WTC11 (cell line): ENCODE measurements at regions not wholly inside any gene's neighbourhood (a gene's known extent, or its start where the extent isn't known, plus 50 kb on each side); places are given as distances from the start of the nearest gene placed in this dataset.
"Not testable (repeated sequence)": the region's sequence is repeated elsewhere in the genome, so short reads cannot be mapped to it uniquely, and the experiment has no call there.

ENCODE experiments used
- ATAC-seq: fragments of 200-7000 bp; cut with Tn5 transposase; 2 replicates; pipeline ENCODE4 v1.10.0; 2021; ENCODE audit warnings: mild to moderate bottlenecking, moderate library complexity
- CTCF ChIA-PET: fragments of 300-600 bp; sonication (Branson Sonifier 250); formaldehyde crosslinking; loops from one replicate; lab custom pipeline; 2021; ENCODE audit warnings: antibody characterized with exemption; lab: Charles Lee
- POLR2A ChIA-PET: fragments of 350-600 bp; sonication (Branson Sonifier 250); formaldehyde crosslinking; loops from one replicate; lab custom pipeline; 2021; ENCODE audit warnings: antibody characterized with exemption; lab: Charles Lee
- DNase-seq: peaks from one replicate; pipeline ENCODE4 v3.0.0; 2021; ENCODE audit warnings: low spot score
- H3K27ac Mint-ChIP-seq: 2 replicates; pipeline ENCODE4 v1.8.0; 2021; ENCODE audit warnings: mixed read lengths
- H3K27me3 Mint-ChIP-seq: 2 replicates; pipeline ENCODE4 v1.8.0; 2021; ENCODE audit warnings: low read depth, mild to moderate bottlenecking, moderate library complexity, mixed read lengths
- H3K36me3 Mint-ChIP-seq: 2 replicates; pipeline ENCODE4 v1.8.0; 2021; ENCODE audit warnings: mixed read lengths
- H3K4me1 Mint-ChIP-seq: 2 replicates; pipeline ENCODE4 v1.8.0; 2022; ENCODE audit warnings: mixed read lengths
- H3K4me3 Mint-ChIP-seq: 2 replicates; pipeline ENCODE4 v1.8.0; 2021; ENCODE audit warnings: mild to moderate bottlenecking, moderate library complexity, mixed read lengths
- H3K9me3 Mint-ChIP-seq: 2 replicates; pipeline ENCODE4 v1.8.0; 2021; ENCODE audit warnings: mixed read lengths
- ATF1 ChIP-seq: sonication (generic); formaldehyde crosslinking; IDR thresholded peaks from 2 replicates; pipeline ENCODE4 v1.8.1; 2023; ENCODE audit warnings: mild to moderate bottlenecking, moderate library complexity, missing genetic modification reagents
- CREM ChIP-seq: sonication (generic); formaldehyde crosslinking; IDR thresholded peaks from 2 replicates; pipeline ENCODE4 v1.8.1; 2022; ENCODE audit warnings: mild to moderate bottlenecking, missing genetic modification reagents, moderate library complexity
- IRF2 ChIP-seq: sonication (generic); formaldehyde crosslinking; IDR thresholded peaks from 2 replicates; pipeline ENCODE4 v1.8.0; 2022; ENCODE audit warnings: low read depth, missing genetic modification reagents, borderline replicate concordance
- NR2C2 ChIP-seq: sonication (generic); formaldehyde crosslinking; IDR thresholded peaks from 2 replicates; pipeline ENCODE4 v1.8.0; 2022; ENCODE audit warnings: mild to moderate bottlenecking, missing genetic modification reagents
- OVOL2 ChIP-seq: fragments of 250-450 bp; sonication (Bioruptor Pico); IDR thresholded peaks from 2 replicates; pipeline ENCODE4 v1.9.0; 2021; ENCODE audit warnings: mild to moderate bottlenecking, borderline replicate concordance
- ZBTB21 ChIP-seq: sonication (generic); formaldehyde crosslinking; IDR thresholded peaks from 2 replicates; pipeline ENCODE4 v1.8.1; 2023; ENCODE audit warnings: mild to moderate bottlenecking, missing genetic modification reagents, borderline replicate concordance
- ZNF138 ChIP-seq: sonication (generic); formaldehyde crosslinking; conservative IDR thresholded peaks from 2 replicates; pipeline ENCODE4 v1.8.1; 2022; ENCODE audit warnings: mild to moderate bottlenecking, moderate library complexity, missing genetic modification reagents
- ZNF396 ChIP-seq: fragments of 250-450 bp; sonication (Bioruptor Pico); IDR thresholded peaks from 2 replicates; pipeline ENCODE4 v1.8.0; 2021; ENCODE audit warnings: mild to moderate bottlenecking, moderate library complexity, borderline replicate concordance
- TF ChIP-seq, protein P1 (sequence below): sonication (generic); formaldehyde crosslinking; IDR thresholded peaks from 2 replicates; pipeline ENCODE4 v1.8.1; 2023; ENCODE audit warnings: mild to moderate bottlenecking, moderate library complexity, missing genetic modification reagents
- TF ChIP-seq, protein P2 (sequence below): fragments of 250-450 bp; sonication (Bioruptor Pico); IDR thresholded peaks from 2 replicates; pipeline ENCODE4 v2.1.2; 2022; ENCODE audit warnings: mild to moderate bottlenecking, moderate library complexity

DNA sequence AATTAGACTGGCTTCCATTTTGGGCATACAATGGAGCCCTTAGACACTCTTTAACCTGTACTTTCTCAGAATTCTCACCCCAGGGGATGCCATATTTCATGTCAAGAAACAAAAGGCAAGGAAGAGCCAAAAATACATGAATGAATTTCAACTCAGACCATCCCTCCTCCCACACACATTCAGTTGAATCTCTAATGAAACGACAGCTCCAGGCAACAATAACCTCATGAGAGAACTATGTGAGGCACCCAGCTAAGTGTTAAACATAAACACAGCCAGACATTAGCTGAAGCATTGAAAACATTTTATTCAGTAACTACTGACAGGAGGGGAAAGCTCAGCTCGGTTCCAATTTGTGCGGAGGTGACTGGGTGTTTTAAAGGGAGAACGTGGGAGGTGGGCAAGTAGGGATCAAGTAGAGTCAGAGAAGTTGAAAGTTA lies 1359.1 kb upstream of the CDH9 start:
- Mint-ChIP-seq H3K27ac (peak overlapping the region; percentile 15; the same call in 1 of the 2 replicates), H3K9me3 (peaks cover 10% of the 10 kb centered on the region), H3K4me3 (no peak overlapping the region), H3K36me3 (peaks cover 3% of the 10 kb centered on the region), H3K27me3 (no peaks in the 10 kb centered on the region; the same call in 1 of the 2 replicates), H3K4me1 (peaks cover 11% of the 10 kb centered on the region)
- no peak for DNase-seq
- no peak for TF ChIP-seq ATF1
- TF ChIP-seq, protein P1, sequence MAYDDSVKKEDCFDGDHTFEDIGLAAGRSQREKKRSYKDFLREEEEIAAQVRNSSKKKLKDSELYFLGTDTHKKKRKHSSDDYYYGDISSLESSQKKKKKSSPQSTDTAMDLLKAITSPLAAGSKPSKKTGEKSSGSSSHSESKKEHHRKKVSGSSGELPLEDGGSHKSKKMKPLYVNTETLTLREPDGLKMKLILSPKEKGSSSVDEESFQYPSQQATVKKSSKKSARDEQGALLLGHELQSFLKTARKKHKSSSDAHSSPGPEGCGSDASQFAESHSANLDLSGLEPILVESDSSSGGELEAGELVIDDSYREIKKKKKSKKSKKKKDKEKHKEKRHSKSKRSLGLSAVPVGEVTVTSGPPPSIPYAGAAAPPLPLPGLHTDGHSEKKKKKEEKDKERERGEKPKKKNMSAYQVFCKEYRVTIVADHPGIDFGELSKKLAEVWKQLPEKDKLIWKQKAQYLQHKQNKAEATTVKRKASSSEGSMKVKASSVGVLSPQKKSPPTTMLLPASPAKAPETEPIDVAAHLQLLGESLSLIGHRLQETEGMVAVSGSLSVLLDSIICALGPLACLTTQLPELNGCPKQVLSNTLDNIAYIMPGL (CRISPR knock-in tag) = no peak
- ChIA-PET CTCF (no interaction called here), POLR2A (no interaction called here)
- ATAC-seq = peak; percentile 30; the same call in 1 of the 2 replicates

DNA sequence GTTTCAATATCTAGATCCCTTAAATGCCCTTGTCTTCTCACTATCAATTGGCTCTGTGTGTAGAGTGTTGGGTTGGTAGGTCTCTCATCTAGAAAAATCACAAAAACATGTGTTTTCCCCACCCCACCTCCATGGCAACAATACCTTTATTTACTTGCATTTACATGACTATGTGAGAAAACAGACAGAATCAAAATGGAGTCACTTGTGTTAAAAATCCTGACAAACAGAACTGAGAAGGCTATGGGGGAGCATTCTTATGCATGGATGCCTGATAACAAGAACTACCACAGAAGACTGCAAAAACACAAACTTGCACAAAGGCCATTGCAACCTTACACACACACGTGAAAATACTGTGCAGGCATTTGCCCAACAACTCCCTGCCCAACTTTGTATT lies 1352.9 kb upstream of the CDH9 start:
- CTCF ChIA-PET = no interaction called here

DNA sequence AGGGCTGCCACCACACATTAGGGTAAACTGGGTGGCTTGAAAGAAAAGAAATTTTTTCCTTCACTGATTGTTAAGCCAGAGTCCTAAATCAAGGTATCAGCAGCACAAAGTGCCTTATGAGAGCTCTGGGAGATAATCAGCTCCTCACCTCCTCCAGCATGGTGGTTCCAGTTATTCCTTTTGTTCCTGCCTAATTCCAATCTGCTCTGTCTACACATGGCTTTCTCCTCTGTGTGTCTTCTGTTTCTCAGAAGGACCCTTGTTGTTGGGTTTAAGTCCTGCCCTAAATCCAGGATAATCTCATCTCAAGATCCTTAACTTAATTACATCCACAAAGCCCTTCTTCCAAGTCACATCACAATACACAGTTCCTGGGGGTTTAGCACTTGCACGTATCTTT lies 1352.0 kb upstream of the CDH9 start:
- no peak for ATAC-seq
- H3K27ac Mint-ChIP-seq = no peak overlapping the region

More for the DNA sequence above, 1352.9 kb upstream of the CDH9 start:
- Mint-ChIP-seq H3K27me3 (no peaks in the 10 kb centered on the region), H3K9me3 (peaks cover 9% of the 10 kb centered on the region), H3K4me1 (peaks cover 19% of the 10 kb centered on the region), H3K27ac (peak overlapping the region; percentile 57; the same call in 1 of the 2 replicates), H3K36me3 (peaks cover 3% of the 10 kb centered on the region), H3K4me3 (no peak overlapping the region)
- TF ChIP-seq ZNF396 (0 out of 2 replicates have a peak, but pooled peaks have one; percentile 13), NR2C2 (CRISPR knock-in tag) (no peak)
- DNase-seq (no peak), ATAC-seq (peak; percentile 36)
- POLR2A ChIA-PET = no interaction called here

DNA sequence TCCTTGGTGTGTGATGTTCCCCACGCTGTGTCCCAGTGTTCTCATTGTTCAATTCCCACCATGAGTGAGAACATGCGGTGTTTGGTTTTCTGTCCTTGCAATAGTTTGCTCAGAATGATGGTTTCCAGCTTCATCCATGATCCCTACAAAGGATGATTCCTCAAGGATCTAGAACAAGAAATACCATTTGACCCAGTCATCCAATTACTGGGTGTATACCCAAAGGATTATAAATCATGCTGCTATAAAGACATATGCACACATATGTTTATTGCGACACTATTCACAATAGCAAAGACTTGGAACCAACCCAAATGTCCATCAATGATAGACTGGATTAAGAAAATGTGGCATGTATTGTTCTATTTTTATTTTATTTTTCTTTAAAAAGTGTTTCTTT lies 1351.3 kb upstream of the CDH9 start:
- peaks cover 19% of the 10 kb centered on the region for H3K4me1 Mint-ChIP-seq
- H3K27ac Mint-ChIP-seq, H3K36me3 Mint-ChIP-seq, H3K9me3 Mint-ChIP-seq, H3K4me3 Mint-ChIP-seq, DNase-seq, CTCF ChIA-PET, ATAC-seq, POLR2A ChIA-PET, H3K27me3 Mint-ChIP-seq: not testable (repeated sequence)

More for the DNA sequence above, 1352.0 kb upstream of the CDH9 start:
- CTCF ChIA-PET = no interaction called here
- Mint-ChIP-seq H3K27me3 (no peaks in the 10 kb centered on the region), H3K9me3 (peaks cover 9% of the 10 kb centered on the region), H3K36me3 (peaks cover 3% of the 10 kb centered on the region), H3K4me3 (no peak overlapping the region), H3K4me1 (peaks cover 19% of the 10 kb centered on the region)
- DNase-seq = no peak
- POLR2A ChIA-PET = no interaction called here
- no peak for TF ChIP-seq ZNF138 (CRISPR knock-in tag)
- TF ChIP-seq OVOL2 (CRISPR knock-in tag) = no peak
- TF ChIP-seq, protein P1 (CRISPR knock-in tag) = no peak
- TF ChIP-seq, protein P2, sequence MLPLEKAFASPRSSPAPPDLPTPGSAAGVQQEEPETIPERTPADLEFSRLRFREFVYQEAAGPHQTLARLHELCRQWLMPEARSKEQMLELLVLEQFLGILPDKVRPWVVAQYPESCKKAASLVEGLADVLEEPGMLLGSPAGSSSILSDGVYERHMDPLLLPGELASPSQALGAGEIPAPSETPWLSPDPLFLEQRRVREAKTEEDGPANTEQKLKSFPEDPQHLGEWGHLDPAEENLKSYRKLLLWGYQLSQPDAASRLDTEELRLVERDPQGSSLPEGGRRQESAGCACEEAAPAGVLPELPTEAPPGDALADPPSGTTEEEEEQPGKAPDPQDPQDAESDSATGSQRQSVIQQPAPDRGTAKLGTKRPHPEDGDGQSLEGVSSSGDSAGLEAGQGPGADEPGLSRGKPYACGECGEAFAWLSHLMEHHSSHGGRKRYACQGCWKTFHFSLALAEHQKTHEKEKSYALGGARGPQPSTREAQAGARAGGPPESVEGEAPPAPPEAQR = no peak
- no peak for TF ChIP-seq IRF2 (CRISPR knock-in tag)
- TF ChIP-seq ZBTB21 = no peak
- TF ChIP-seq, all 79 proteins: peak for 0

DNA sequence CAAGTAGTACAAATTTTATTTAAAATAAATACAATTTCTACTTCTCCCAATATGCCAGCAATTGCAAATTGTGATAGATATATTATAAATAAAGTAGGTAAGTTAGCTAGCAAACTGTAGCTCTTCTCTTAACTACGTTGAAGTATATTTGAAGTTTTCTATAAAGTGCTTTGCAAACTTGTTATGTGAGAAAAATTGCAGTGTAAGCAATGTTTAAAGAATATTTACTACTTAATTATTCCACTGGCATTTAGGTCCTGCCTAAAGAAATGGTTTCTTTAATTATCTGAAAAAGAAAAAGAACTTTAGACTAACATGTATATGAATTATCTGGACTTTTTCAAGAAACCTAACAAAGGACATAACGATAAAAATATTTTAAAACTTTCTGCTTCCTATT lies 1350.0 kb upstream of the CDH9 start:
- Mint-ChIP-seq H3K4me1 (peaks cover 16% of the 10 kb centered on the region), H3K27ac (no peak overlapping the region), H3K9me3 (peaks cover 9% of the 10 kb centered on the region), H3K4me3 (no peak overlapping the region), H3K36me3 (peaks cover 3% of the 10 kb centered on the region), H3K27me3 (no peaks in the 10 kb centered on the region)
- ATAC-seq (no peak), DNase-seq (no peak)
- ChIA-PET CTCF (no interaction called here), POLR2A (no interaction called here)
- TF ChIP-seq CREM = no peak
- TF ChIP-seq IRF2 (CRISPR knock-in tag) = no peak
